Memory B cell (primary cell): ENCODE measurements at regions not wholly inside any gene's neighbourhood (a gene's known extent, or its start where the extent isn't known, plus 50 kb on each side); places are given as distances from the start of the nearest gene placed in this dataset.
"Not testable (repeated sequence)": the region's sequence is repeated elsewhere in the genome, so short reads cannot be mapped to it uniquely, and the experiment has no call there.

Source experiments
- ATAC-seq: fragments of 150-1000 bp; cut with Tn5 transposase; 2 replicates; pipeline ENCODE4 v1.10.0; 2021; ENCODE audit warnings: low read depth, mild to moderate bottlenecking, moderate library complexity
- DNase-seq, 2 donors: peaks; one replicate each; pipeline ENCODE4 v3.0.0; 2022; ENCODE audit warnings: low spot score in 2 of 2
- H3K27ac Mint-ChIP-seq: one replicate; pipeline ENCODE4 v1.8.0; 2022; ENCODE audit warnings: mild to moderate bottlenecking, moderate library complexity, mixed read lengths
- H3K27me3 Mint-ChIP-seq: one replicate; pipeline ENCODE4 v1.8.0; 2022; ENCODE audit warnings: mixed read lengths
- H3K36me3 Mint-ChIP-seq: one replicate; pipeline ENCODE4 v1.8.0; 2022; ENCODE audit warnings: mild to moderate bottlenecking, mixed read lengths
- H3K4me1 Mint-ChIP-seq: one replicate; pipeline ENCODE4 v1.8.0; 2022; ENCODE audit warnings: mixed read lengths
- H3K4me3 Mint-ChIP-seq: one replicate; pipeline ENCODE4 v1.8.0; 2022; ENCODE audit warnings: mild to moderate bottlenecking, moderate library complexity, mixed read lengths
- H3K9me3 Mint-ChIP-seq: one replicate; pipeline ENCODE4 v1.8.0; 2022; ENCODE audit warnings: mixed read lengths

GRCh38 chr6:99668036-99668705 lies 61.5 kb downstream of the PRDM13 start:
- DNase-seq (no peak), ATAC-seq (no peak)
- no peaks in the 10 kb centered on the region for H3K9me3 Mint-ChIP-seq
- H3K4me1 Mint-ChIP-seq, result no peaks in the 10 kb centered on the region
- no peak overlapping the region for H3K27ac Mint-ChIP-seq
- no peaks in the 10 kb centered on the region for H3K36me3 Mint-ChIP-seq
- no peaks in the 10 kb centered on the region for H3K27me3 Mint-ChIP-seq
- no peak overlapping the region for H3K4me3 Mint-ChIP-seq

- Mint-ChIP-seq H3K9me3 (peaks cover 7% of the 10 kb centered on the region), H3K4me1 (no peaks in the 10 kb centered on the region), H3K4me3 (no peak overlapping the region), H3K36me3 (no peaks in the 10 kb centered on the region), H3K27ac (no peak overlapping the region), H3K27me3 (peaks cover 6% of the 10 kb centered on the region)
- no peak for DNase-seq
- no peak for ATAC-seq
Observed at GRCh38 chr6:99689916-99690685, 83.5 kb downstream of the PRDM13 start.

GRCh38 chr6:99702287-99702686 lies 95.7 kb downstream of the PRDM13 start:
- not testable (repeated sequence) for H3K4me3 Mint-ChIP-seq, H3K36me3 Mint-ChIP-seq, DNase-seq, H3K27ac Mint-ChIP-seq, H3K27me3 Mint-ChIP-seq, H3K9me3 Mint-ChIP-seq, ATAC-seq, H3K4me1 Mint-ChIP-seq

GRCh38 chr6:99709062-99709461 lies 102.4 kb downstream of the PRDM13 start:
- no peak overlapping the region for H3K4me3 Mint-ChIP-seq
- DNase-seq (no peak), ATAC-seq (no peak)
- H3K27ac Mint-ChIP-seq, result no peak overlapping the region
- no peaks in the 10 kb centered on the region for H3K9me3 Mint-ChIP-seq
- H3K27me3 Mint-ChIP-seq, result no peaks in the 10 kb centered on the region
- H3K4me1 Mint-ChIP-seq, result no peaks in the 10 kb centered on the region
- H3K36me3 Mint-ChIP-seq, result no peaks in the 10 kb centered on the region

- no peak overlapping the region for H3K4me3 Mint-ChIP-seq
- H3K4me1 Mint-ChIP-seq, result no peaks in the 10 kb centered on the region
- peaks cover under 1% of the 10 kb centered on the region for H3K9me3 Mint-ChIP-seq
- no peak overlapping the region for H3K27ac Mint-ChIP-seq
- DNase-seq (no peak), ATAC-seq (no peak)
- H3K27me3 Mint-ChIP-seq, result no peaks in the 10 kb centered on the region
- H3K36me3 Mint-ChIP-seq, result no peaks in the 10 kb centered on the region
Observed at GRCh38 chr6:99711302-99711701, 104.7 kb downstream of the PRDM13 start.

GRCh38 chr6:99711925-99712324 lies 105.3 kb downstream of the PRDM13 start:
- Mint-ChIP-seq H3K4me1 (no peaks in the 10 kb centered on the region), H3K9me3 (peaks cover 5% of the 10 kb centered on the region), H3K4me3 (no peak overlapping the region), H3K27me3 (no peaks in the 10 kb centered on the region), H3K36me3 (peaks cover 2% of the 10 kb centered on the region), H3K27ac (no peak overlapping the region)
- no peak for DNase-seq
- ATAC-seq, result no peak

GRCh38 chr6:99712519-99712918 lies 105.9 kb downstream of the PRDM13 start:
- Mint-ChIP-seq H3K4me3 (no peak overlapping the region), H3K4me1 (no peaks in the 10 kb centered on the region), H3K27ac (no peak overlapping the region), H3K27me3 (no peaks in the 10 kb centered on the region), H3K36me3 (peaks cover 2% of the 10 kb centered on the region), H3K9me3 (peaks cover 5% of the 10 kb centered on the region)
- DNase-seq (no peak), ATAC-seq (no peak)

- H3K27me3 Mint-ChIP-seq, H3K27ac Mint-ChIP-seq, ATAC-seq, H3K9me3 Mint-ChIP-seq, H3K4me1 Mint-ChIP-seq, H3K4me3 Mint-ChIP-seq, H3K36me3 Mint-ChIP-seq, DNase-seq: not testable (repeated sequence)
Observed at GRCh38 chr6:99722043-99722442, 115.4 kb downstream of the PRDM13 start.

GRCh38 chr6:99730237-99730636 lies 123.6 kb downstream of the PRDM13 start:
- DNase-seq, H3K36me3 Mint-ChIP-seq, H3K27me3 Mint-ChIP-seq, H3K4me3 Mint-ChIP-seq, H3K27ac Mint-ChIP-seq, ATAC-seq, H3K4me1 Mint-ChIP-seq, H3K9me3 Mint-ChIP-seq: not testable (repeated sequence)

GRCh38 chr6:99736302-99736701 lies 129.7 kb downstream of the PRDM13 start:
- Mint-ChIP-seq H3K36me3 (no peaks in the 10 kb centered on the region), H3K9me3 (no peaks in the 10 kb centered on the region), H3K4me1 (peaks cover 4% of the 10 kb centered on the region), H3K27ac (no peak overlapping the region), H3K4me3 (no peak overlapping the region), H3K27me3 (peaks cover 11% of the 10 kb centered on the region)
- DNase-seq, result no peak
- ATAC-seq, result no peak

- Mint-ChIP-seq H3K4me1 (no peaks in the 10 kb centered on the region), H3K36me3 (no peaks in the 10 kb centered on the region), H3K27me3 (peaks cover 16% of the 10 kb centered on the region), H3K4me3 (no peak overlapping the region), H3K9me3 (no peaks in the 10 kb centered on the region), H3K27ac (no peak overlapping the region)
- ATAC-seq (no peak), DNase-seq (no peak)
Observed at GRCh38 chr6:99739526-99739925, 132.9 kb downstream of the PRDM13 start.

GRCh38 chr6:99741092-99741491 lies 134.5 kb downstream of the PRDM13 start:
- ATAC-seq, result no peak
- H3K27me3 Mint-ChIP-seq, result peaks cover 16% of the 10 kb centered on the region

GRCh38 chr6:99743647-99744046 lies 137.0 kb downstream of the PRDM13 start:
- H3K27me3 Mint-ChIP-seq, result peaks cover 14% of the 10 kb centered on the region
- DNase-seq, result no peak

More at GRCh38 chr6:99741092-99741491, 134.5 kb downstream of the PRDM13 start:
- H3K9me3 Mint-ChIP-seq, result no peaks in the 10 kb centered on the region
- no peaks in the 10 kb centered on the region for H3K4me1 Mint-ChIP-seq
- H3K27ac Mint-ChIP-seq, result no peak overlapping the region
- no peak for DNase-seq
- no peak overlapping the region for H3K4me3 Mint-ChIP-seq
- H3K36me3 Mint-ChIP-seq, result no peaks in the 10 kb centered on the region

GRCh38 chr6:99745651-99746050 lies 139.0 kb downstream of the PRDM13 start:
- H3K27ac Mint-ChIP-seq, result no peak overlapping the region

More at GRCh38 chr6:99743647-99744046, 137.0 kb downstream of the PRDM13 start:
- Mint-ChIP-seq H3K4me3 (no peak overlapping the region), H3K27ac (peak overlapping the region; percentile 5), H3K9me3 (no peaks in the 10 kb centered on the region), H3K4me1 (no peaks in the 10 kb centered on the region), H3K36me3 (no peaks in the 10 kb centered on the region)
- ATAC-seq, result no peak

More at GRCh38 chr6:99745651-99746050, 139.0 kb downstream of the PRDM13 start:
- no peaks in the 10 kb centered on the region for H3K4me1 Mint-ChIP-seq
- ATAC-seq (no peak), DNase-seq (no peak)
- H3K36me3 Mint-ChIP-seq, result no peaks in the 10 kb centered on the region
- peaks cover 9% of the 10 kb centered on the region for H3K27me3 Mint-ChIP-seq
- H3K4me3 Mint-ChIP-seq, result no peak overlapping the region
- H3K9me3 Mint-ChIP-seq, result no peaks in the 10 kb centered on the region
